Mucosa of rectum (tissue), 2 donors: ENCODE measurements at regions not wholly inside any gene's neighbourhood (a gene's known extent, or its start where the extent isn't known, plus 50 kb on each side); places are given as distances from the start of the nearest gene placed in this dataset.
A peak's percentile ranks its signal among the peaks of the same experiment; 100 is the strongest.

ENCODE experiments used
- H3K27ac ChIP-seq, 2 donors: one replicate each; pipeline ENCODE4 v1.7.0; 2013; ENCODE audit warnings: inconsistent platforms in 2 of 2, low read depth in 2 of 2, low read length in 2 of 2
- H3K27me3 ChIP-seq, 2 donors: one replicate each; pipeline ENCODE4 v1.7.0; 2013; ENCODE audit warnings: low read length in 2 of 2; ENCODE audit not compliant: control insufficient read depth in 2 of 2, insufficient read depth in 2 of 2
- H3K36me3 ChIP-seq, 2 donors: one replicate each; pipeline ENCODE4 v1.7.0; 2013; ENCODE audit warnings: low read length in 2 of 2; ENCODE audit not compliant: control insufficient read depth in 2 of 2, insufficient read depth in 2 of 2
- H3K4me1 ChIP-seq, 2 donors: one replicate each; pipeline ENCODE4 v1.7.0; 2013; ENCODE audit warnings: low read length in 2 of 2, mild to moderate bottlenecking in 1 of 2; ENCODE audit not compliant: control insufficient read depth in 2 of 2, insufficient read depth in 2 of 2
- H3K4me3 ChIP-seq, 2 donors: one replicate each; pipeline ENCODE4 v1.7.0; 2013; ENCODE audit warnings: low read length in 2 of 2
- H3K9ac ChIP-seq, 2 donors: one replicate each; pipeline ENCODE4 v1.7.0; 2013; ENCODE audit warnings: low read length in 2 of 2, low read depth in 1 of 2, mild to moderate bottlenecking in 1 of 2
- H3K9me3 ChIP-seq, 2 donors: one replicate each; pipeline ENCODE4 v1.7.0; 2013; ENCODE audit warnings: low read length in 2 of 2; ENCODE audit not compliant: control insufficient read depth in 2 of 2
- donor health status: healthy.
- donor health status: Normal muscosa, but diverticular disease.

DNA sequence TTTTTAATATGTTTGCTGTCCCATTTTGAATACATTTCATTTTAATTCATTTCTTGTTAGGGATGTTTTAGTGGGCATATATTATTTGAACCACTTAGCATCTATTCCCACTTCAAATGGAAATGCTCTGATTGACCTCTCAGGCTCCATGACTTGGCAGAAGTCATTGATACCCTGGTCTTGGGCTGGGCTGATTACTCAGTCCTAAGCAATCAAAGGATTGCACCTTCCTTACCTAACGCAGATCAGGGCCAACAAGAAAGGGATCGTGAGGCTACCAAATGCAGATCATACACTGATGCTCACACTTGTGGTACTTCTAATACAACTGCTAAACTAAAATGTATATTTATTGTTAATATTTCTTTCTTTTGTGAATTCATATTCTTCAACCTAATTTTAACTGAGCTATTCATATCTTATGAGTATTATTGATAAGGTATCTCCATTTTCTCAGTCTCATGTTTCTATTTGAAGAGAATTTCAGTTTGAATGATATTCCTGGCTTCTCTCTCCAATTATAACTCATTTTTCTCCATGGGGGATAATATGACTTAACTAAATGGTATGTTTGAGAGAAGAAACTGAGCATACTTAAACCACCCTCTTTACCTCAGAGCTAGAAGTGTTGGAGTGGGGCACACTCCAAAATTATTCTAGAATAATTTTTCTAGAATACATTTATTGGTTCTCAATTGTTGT is 615.5 kb upstream of the ADAMTS5 start:
- Histone ChIP-seq H3K27me3 (no peaks in the 10 kb centered on the region), H3K4me3 (no peak overlapping the region), H3K36me3 (no peaks in the 10 kb centered on the region), H3K9ac (no peak overlapping the region), H3K9me3 (no peaks in the 10 kb centered on the region), H3K4me1 (no peaks in the 10 kb centered on the region), H3K27ac (no peak overlapping the region)

DNA sequence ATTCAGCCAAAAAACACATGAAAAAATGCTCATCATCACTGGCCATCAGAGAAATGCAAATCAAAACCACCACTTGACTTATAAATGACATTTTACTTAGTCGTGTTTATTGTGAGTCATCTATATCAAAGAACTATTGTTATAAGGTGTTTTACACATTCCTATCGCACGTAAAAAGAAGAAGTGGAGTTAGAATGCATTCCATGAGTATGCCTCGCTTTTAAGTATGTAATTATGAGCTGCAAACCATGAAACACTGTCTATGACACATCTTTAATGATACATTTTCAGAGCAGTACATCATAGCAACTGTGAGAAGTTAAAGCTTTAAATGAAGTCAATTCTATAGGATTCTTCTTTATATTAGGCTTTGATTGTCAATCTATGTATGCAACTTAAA is 614.3 kb upstream of the ADAMTS5 start:
- no peak overlapping the region for H3K4me3 ChIP-seq
- no peaks in the 10 kb centered on the region for H3K4me1 ChIP-seq
- H3K9me3 ChIP-seq: no peaks in the 10 kb centered on the region
- no peak overlapping the region for H3K27ac ChIP-seq
- no peaks in the 10 kb centered on the region for H3K36me3 ChIP-seq
- H3K27me3 ChIP-seq: no peaks in the 10 kb centered on the region
- no peak overlapping the region for H3K9ac ChIP-seq

DNA sequence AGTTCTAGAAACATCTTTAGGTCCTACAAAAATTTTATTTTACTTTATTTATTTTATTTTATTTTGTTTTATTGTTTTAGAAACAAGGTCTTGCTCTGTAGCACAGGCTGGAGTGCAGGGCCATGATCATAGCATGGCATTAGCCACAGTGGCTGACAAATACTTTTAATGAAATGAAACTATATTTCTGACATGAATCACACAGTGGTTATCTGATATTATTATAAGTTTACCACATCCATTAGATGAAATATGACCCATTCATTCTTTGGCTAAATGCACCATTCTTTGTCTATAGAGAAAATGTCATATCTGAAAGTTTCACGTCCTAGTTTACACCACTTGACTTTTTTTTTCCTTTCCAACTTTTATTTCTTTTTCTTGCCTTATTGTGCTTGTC is 613.4 kb upstream of the ADAMTS5 start:
- Histone ChIP-seq H3K36me3 (no peaks in the 10 kb centered on the region), H3K4me1 (no peaks in the 10 kb centered on the region), H3K9ac (no peak overlapping the region), H3K27me3 (no peaks in the 10 kb centered on the region), H3K4me3 (no peak overlapping the region), H3K9me3 (no peaks in the 10 kb centered on the region), H3K27ac (no peak overlapping the region)

DNA sequence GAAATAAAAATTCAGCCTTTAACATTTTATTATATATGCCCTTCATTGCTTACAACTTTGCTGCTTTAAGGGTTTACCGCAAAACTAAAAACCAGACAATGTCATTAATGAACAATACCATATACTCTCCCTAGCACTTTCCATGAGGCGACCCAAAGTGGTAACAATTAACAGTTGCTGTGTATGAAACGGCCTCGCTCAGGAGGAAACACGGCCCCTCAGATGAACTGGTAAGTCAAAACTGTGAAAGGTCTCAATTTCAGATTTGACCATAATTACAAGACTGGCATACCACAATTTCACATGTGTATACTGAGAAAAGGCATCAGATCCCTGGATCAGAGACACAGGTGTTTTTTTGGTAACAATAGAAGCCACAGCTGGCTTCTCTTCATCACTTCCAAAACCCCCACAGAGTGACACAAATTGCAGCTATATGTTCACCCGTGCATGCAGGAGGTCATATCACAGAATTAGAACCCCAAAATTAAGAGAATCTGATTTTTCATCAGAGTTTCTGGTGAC is 611.9 kb upstream of the ADAMTS5 start:
- Histone ChIP-seq H3K27ac (no peak overlapping the region), H3K27me3 (no peaks in the 10 kb centered on the region), H3K4me3 (no peak overlapping the region), H3K36me3 (no peaks in the 10 kb centered on the region), H3K9ac (no peak overlapping the region), H3K4me1 (no peaks in the 10 kb centered on the region), H3K9me3 (no peaks in the 10 kb centered on the region)

GRCh38 chr21:27572696-27573095 is 605.8 kb upstream of the ADAMTS5 start:
- Histone ChIP-seq H3K9me3 (no peaks in the 10 kb centered on the region), H3K27ac (no peak overlapping the region), H3K36me3 (no peaks in the 10 kb centered on the region), H3K4me1 (no peaks in the 10 kb centered on the region), H3K27me3 (no peaks in the 10 kb centered on the region), H3K9ac (no peak overlapping the region), H3K4me3 (no peak overlapping the region)

GRCh38 chr21:27571706-27572105 is 604.8 kb upstream of the ADAMTS5 start:
- Histone ChIP-seq H3K4me1 (no peaks in the 10 kb centered on the region), H3K36me3 (no peaks in the 10 kb centered on the region), H3K4me3 (no peak overlapping the region), H3K9ac (no peak overlapping the region), H3K9me3 (no peaks in the 10 kb centered on the region), H3K27me3 (no peaks in the 10 kb centered on the region), H3K27ac (no peak overlapping the region)

GRCh38 chr21:27570306-27570868 is 603.5 kb upstream of the ADAMTS5 start:
- Histone ChIP-seq H3K27ac (peak overlapping the region in 1 of 2 donors; percentile 20), H3K9ac (no peak overlapping the region), H3K36me3 (no peaks in the 10 kb centered on the region), H3K9me3 (no peaks in the 10 kb centered on the region), H3K4me1 (no peaks in the 10 kb centered on the region), H3K27me3 (no peaks in the 10 kb centered on the region), H3K4me3 (no peak overlapping the region)

- H3K27ac ChIP-seq: peak overlapping the region in 1 of 2 donors; percentile 20
- H3K4me1 ChIP-seq: no peaks in the 10 kb centered on the region
- no peak overlapping the region for H3K4me3 ChIP-seq
- no peaks in the 10 kb centered on the region for H3K27me3 ChIP-seq
- no peaks in the 10 kb centered on the region for H3K9me3 ChIP-seq
- no peaks in the 10 kb centered on the region for H3K36me3 ChIP-seq
- no peak overlapping the region for H3K9ac ChIP-seq
Measured at GRCh38 chr21:27569831-27570230, 602.9 kb upstream of the ADAMTS5 start.

- no peaks in the 10 kb centered on the region for H3K36me3 ChIP-seq
- H3K27ac ChIP-seq: no peak overlapping the region
- H3K9me3 ChIP-seq: no peaks in the 10 kb centered on the region
- H3K9ac ChIP-seq: no peak overlapping the region
- H3K4me3 ChIP-seq: no peak overlapping the region
- H3K4me1 ChIP-seq: no peaks in the 10 kb centered on the region
- no peaks in the 10 kb centered on the region for H3K27me3 ChIP-seq
Measured at GRCh38 chr21:27569091-27569490, 602.2 kb upstream of the ADAMTS5 start.

GRCh38 chr21:27567381-27567780 is 600.5 kb upstream of the ADAMTS5 start:
- Histone ChIP-seq H3K9ac (no peak overlapping the region), H3K4me3 (no peak overlapping the region), H3K4me1 (no peaks in the 10 kb centered on the region), H3K27me3 (no peaks in the 10 kb centered on the region), H3K36me3 (no peaks in the 10 kb centered on the region), H3K27ac (no peak overlapping the region), H3K9me3 (no peaks in the 10 kb centered on the region)
